Fibroblast of the aortic adventitia (primary cell): ENCODE measurements at regions not wholly inside any gene's neighbourhood (a gene's known extent, or its start where the extent isn't known, plus 50 kb on each side); places are given as distances from the start of the nearest gene placed in this dataset.

Source experiments
- DNase-seq: peaks from one replicate; pipeline ENCODE4 v3.0.0-alpha.2; 2010; ENCODE audit warnings: low read depth
- H3K4me3 ChIP-seq: 2 replicates; pipeline ENCODE4 v1.5.1; 2011; ENCODE audit warnings: low read depth, mild to moderate bottlenecking, control low read depth, low read length, moderate library complexity
- TF ChIP-seq, protein P1 (sequence below): IDR thresholded peaks from 2 replicates; pipeline ENCODE4 v1.5.1; 2011; ENCODE audit warnings: mild to moderate bottlenecking, low read length, control low read depth, inconsistent platforms; ENCODE audit not compliant: insufficient read depth

DNA sequence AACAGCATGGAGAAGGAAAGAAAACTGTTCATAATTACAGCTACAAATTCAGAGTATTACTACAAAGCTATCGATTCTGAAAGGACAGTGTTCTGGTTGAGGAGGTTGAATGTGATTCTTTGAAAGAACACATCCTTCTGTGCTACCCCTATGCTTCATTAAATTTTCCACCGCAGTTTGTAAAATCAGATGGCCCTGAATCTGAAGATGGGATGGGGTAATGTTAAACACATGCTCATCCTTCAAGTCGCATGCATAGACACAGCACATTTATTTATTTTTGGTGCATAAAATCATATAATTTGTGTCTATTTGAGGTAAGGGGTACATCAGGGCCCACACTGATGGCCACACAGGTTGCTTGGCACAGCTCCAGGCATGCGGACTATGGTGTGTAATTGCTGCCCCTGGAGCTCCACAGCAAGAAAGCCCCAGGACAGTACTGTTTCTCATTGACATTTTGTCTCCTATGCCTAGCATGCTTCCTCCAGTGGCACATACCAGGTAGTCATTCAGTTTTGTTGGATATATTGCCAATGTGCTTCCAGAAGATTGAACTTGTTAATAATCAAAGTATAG, 238.8 kb upstream of the TANK start:
- TF ChIP-seq, protein P1, sequence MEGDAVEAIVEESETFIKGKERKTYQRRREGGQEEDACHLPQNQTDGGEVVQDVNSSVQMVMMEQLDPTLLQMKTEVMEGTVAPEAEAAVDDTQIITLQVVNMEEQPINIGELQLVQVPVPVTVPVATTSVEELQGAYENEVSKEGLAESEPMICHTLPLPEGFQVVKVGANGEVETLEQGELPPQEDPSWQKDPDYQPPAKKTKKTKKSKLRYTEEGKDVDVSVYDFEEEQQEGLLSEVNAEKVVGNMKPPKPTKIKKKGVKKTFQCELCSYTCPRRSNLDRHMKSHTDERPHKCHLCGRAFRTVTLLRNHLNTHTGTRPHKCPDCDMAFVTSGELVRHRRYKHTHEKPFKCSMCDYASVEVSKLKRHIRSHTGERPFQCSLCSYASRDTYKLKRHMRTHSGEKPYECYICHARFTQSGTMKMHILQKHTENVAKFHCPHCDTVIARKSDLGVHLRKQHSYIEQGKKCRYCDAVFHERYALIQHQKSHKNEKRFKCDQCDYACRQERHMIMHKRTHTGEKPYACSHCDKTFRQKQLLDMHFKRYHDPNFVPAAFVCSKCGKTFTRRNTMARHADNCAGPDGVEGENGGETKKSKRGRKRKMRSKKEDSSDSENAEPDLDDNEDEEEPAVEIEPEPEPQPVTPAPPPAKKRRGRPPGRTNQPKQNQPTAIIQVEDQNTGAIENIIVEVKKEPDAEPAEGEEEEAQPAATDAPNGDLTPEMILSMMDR, result no peak
- no peak for DNase-seq
- no peak overlapping the region for H3K4me3 ChIP-seq

DNA sequence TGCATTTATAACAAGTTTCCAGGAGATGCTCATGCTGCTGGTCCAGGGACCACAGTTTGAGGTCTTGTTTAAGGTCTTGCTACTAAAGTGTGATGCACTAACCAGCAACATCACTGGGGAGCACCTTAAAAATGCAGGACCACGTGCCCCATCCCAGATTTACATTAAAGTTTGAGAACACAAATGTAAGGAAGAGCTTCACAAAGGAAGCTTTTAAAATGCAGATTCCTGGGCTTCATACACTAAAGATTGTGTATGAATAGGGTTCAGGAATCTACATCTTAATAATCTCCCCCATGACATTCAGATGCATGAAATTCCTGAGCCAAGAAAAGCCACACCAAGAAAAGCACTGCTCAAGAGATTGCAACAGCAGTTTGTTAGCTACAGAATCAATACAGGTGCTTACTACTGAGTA, 235.3 kb upstream of the TANK start:
- H3K4me3 ChIP-seq, result no peak overlapping the region
- DNase-seq, result peak; percentile 38
- TF ChIP-seq, protein P1, result no peak

DNA sequence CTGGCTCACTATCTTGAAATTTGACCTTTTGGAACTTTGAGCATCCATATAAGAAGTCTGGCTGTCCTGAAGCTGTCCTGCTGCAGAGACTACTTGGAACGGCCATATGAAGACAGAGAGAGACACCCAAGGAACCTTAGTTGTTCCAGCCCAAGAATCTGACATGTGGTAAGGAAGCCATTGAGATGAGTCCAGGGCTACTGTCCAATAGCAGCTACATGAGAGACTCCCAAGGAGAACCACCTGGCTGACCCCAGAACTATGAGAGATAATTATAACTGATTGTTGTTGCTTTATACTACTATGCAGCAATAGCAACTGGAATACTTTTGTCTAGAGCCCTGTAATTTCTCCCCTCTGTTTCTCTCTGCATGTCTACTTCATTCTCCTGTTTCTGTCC, 234.3 kb upstream of the TANK start:
- H3K4me3 ChIP-seq, result no peak overlapping the region
- DNase-seq, result no peak
- TF ChIP-seq, protein P1, result no peak

DNA sequence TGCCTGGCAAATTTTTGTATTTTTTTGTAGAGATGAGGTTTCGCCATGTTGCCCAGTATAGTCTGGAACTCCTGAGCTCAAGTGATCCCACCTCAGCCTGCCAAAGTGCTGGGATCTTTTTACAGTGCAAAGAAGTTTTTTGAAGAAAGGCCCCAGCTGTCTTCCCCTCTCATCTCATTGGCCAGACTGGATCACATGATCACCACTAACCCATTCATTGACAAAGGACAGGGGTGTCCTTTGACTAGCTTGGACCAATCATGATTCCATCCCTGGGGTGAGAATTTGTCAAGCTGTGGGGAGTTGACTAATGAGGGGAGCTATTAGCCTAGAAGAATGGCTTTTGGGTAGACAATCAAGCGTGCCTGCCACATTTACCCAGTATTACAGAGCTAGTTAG, 232.9 kb upstream of the TANK start:
- TF ChIP-seq, protein P1, result no peak
- no peak for DNase-seq
- no peak overlapping the region for H3K4me3 ChIP-seq

DNA sequence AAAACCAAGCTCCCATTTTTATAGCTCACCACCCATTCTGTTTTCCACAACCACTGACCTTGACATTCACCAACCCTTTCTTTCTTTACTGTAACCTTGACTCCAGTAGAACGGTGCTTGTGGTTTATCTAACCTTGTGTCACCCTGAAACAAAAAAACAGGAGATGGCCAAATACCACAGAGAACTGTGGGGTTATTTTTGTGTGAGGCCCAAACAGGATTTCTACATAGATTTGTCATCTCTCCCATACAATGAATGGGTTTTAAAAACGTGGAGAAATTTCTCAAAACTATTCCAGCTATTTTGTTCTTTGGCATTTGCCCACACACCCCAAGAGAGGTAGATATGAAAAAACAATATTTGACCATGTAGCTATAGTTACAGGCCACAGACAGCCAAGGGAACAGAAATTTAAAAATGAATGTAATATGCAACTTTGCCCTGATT, 231.3 kb upstream of the TANK start:
- DNase-seq, result peak; percentile 97
- TF ChIP-seq, protein P1, result no peak
- no peak overlapping the region for H3K4me3 ChIP-seq

DNA sequence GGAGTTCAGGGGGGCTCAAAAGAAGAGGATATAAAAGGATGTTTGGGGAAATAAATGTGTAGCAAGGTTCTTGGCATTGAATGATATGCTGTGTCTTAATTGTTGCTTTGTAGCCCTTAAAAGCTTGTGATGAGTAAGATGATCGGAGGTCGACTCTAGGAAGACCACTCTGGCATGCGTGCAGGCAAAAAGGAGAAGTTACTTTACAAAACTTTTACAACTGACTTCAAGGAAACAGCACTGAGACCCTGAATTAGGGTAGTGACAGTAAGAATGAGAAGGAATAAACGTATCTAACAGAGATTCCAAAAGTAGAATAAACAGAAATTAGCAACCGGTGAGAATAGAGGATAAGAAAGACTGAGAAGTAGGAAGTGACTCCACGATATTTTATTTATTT, 228.7 kb upstream of the TANK start:
- no peak overlapping the region for H3K4me3 ChIP-seq
- no peak for DNase-seq
- TF ChIP-seq, protein P1, result no peak

DNA sequence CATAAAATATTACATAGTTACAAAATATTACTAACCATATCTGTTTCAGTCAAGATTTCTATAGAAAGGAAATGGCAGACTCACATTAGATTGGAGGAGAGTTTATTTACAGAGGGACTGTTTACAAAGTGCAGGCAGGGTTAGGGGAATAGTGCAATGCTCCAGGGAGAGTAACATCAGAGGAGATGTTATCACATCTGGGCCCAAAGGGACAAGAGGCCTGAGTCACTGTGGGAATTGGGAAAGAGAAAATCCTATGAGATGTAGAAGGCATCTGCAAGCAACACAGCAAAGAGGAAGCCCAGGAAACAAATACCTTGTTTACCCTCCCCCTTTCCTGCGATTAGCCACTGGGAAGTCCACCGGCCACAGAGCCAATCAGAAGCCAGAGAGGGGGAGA, 227.3 kb upstream of the TANK start:
- no peak overlapping the region for H3K4me3 ChIP-seq
- TF ChIP-seq, protein P1, result no peak
- DNase-seq, result peak; percentile 64
